Activated CD4-positive, alpha-beta T cell treated with anti-CD3 and anti-CD28 coated beads, Interleukin-2, amount 50 U/mL, for 1 hour (primary cell): ENCODE measurements at regions not wholly inside any gene's neighbourhood (a gene's known extent, or its start where the extent isn't known, plus 50 kb on each side); places are given as distances from the start of the nearest gene placed in this dataset.
"Not testable (repeated sequence)": the region's sequence is repeated elsewhere in the genome, so short reads cannot be mapped to it uniquely, and the experiment has no call there.

ENCODE experiments used
- DNase-seq: peaks from one replicate; pipeline ENCODE4 v3.0.0-alpha.2; 2020

DNA sequence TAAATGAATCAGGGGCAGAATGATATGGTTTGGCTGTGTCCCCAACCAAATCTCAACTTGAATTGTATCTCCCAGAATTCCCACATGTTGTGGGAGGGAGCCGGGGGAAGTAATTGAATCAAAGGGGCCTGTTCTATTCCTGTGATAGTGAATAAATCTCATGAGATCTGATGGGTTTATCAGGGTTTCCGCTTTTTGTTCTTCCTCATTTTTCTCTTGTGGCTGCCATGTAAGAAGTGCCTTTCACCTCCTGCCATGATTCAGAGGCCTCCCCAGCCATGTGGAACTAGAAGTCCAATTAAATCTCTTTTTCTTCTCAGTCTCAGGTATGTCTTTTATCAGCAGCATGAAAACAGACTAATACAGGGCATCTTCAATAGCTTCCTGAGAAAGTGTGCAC is 107.0 kb downstream of the OTUD1 start:
- DNase-seq: not testable (repeated sequence)

DNA sequence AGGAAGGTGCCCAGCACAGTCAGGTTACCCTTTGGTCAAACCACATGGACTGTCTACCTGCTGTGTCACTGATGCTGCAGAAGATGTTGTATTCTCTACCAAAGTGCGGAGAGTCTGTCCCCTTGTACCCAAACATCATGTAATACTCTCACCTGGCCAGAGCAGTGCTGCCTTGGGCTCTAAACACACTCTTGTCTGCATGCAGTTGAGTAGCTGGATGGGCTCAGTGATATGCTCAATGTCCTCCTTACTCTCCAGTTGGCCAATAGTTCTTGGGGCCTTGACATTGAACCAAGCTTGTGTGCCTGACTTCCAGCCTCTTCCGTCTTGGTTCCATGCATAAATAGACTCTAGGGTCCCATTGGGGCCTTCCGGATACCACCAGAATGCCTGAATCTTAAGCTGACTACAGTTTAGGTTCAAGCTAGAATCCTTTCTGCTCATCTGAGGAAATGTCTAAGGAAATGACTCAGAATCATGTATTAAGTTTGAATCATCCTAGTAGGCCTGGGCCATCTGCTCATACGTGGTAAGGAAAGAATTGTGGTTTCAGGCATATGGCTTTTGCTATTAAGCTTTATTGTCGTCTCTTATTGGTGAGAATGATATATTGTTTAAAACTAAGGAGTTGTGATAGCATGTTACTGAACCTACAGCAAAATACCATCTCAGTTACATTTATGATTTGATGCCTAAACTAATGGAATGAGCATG is 118.0 kb downstream of the OTUD1 start:
- DNase-seq: no peak

GRCh38 chr10:23557777-23558176 is 118.9 kb downstream of the OTUD1 start:
- DNase-seq: no peak

GRCh38 chr10:23558361-23558799 is 119.5 kb downstream of the OTUD1 start:
- DNase-seq: no peak

DNA sequence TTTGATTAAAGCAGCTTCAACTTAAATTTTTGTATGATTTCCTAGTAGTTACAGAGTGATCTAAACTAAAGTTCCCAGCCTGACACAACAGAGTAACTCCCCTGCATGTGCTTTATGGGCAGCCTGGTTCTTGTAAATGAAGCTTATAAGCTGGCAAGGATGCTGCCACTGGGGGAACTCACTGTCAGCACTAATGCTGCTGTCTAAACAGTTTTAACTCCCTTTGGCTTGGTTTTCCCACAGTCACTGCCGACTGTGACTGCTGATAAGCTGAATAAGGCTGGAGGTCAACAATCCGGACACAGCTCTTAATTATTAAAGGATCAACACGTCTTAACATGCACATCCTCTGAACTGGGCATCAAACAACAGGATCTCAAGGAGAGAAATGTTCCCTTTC is 130.1 kb downstream of the OTUD1 start:
- no peak for DNase-seq

DNA sequence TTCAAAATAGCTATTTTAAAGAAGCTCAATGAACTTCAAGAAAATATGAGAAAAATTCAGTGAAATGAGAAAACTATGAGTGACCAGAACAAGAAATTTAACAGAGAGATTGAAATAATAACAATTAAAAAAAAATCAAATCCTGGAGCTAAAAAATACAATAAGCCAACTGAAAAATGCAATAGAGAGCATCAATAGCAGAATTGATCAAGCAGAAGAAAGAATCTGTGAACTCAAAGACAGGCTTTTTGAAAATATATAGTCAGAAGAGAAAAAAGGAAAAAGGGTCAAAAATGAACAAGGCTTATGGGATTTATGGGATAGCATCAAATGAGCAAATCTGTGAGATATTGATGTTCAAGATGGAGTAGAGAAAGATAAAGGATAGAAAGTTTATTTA is 133.0 kb downstream of the OTUD1 start:
- DNase-seq: no peak

GRCh38 chr10:23581906-23582450 is 143.1 kb downstream of the OTUD1 start:
- DNase-seq: no peak

- no peak for DNase-seq
Observed at GRCh38 chr10:23584396-23584795, 145.5 kb downstream of the OTUD1 start.

GRCh38 chr10:23585186-23585585 is 146.3 kb downstream of the OTUD1 start:
- no peak for DNase-seq

GRCh38 chr10:23585666-23586065 is 146.8 kb downstream of the OTUD1 start:
- no peak for DNase-seq

- not testable (repeated sequence) for DNase-seq
Observed at GRCh38 chr10:23595278-23595677, 156.4 kb downstream of the OTUD1 start.

DNA sequence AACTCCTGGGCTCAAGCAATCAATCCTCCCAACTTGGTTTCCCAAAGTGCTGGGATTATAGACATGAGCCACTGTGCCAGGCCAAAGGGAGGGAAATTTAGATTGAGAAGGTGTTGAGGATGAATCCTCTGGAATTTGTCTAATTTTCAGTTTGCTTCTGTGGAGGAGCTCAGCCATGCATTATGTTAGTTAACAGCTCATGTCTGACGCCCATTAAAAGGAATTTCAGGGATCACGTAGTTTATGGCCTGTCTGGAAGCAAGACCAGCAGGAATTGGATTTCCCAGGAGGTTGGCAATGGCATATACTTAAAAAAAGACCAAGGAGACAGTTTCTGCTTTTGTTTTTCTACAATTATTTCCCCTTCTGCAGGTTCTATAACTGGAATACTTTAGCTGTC is 165.7 kb downstream of the OTUD1 start:
- no peak for DNase-seq

DNA sequence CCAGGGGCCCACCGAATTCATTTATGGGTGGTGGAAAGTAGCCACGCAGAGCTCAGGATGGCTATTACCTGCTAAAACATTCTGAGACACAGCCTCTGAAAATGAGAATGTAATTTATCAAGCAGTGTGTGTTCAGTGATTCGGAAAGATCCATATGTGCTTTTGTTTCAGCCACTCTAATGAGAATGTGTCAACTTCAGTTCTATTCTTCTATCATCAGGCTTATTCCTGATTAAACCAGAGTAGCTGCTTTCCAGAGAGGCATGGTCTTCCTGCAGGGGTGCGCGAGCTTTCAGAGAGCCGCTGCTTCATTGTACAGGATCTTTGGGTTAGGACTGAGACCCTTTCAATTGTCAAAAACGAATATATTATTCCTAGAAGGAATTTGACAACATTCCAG is 167.6 kb downstream of the OTUD1 start:
- DNase-seq: no peak

DNA sequence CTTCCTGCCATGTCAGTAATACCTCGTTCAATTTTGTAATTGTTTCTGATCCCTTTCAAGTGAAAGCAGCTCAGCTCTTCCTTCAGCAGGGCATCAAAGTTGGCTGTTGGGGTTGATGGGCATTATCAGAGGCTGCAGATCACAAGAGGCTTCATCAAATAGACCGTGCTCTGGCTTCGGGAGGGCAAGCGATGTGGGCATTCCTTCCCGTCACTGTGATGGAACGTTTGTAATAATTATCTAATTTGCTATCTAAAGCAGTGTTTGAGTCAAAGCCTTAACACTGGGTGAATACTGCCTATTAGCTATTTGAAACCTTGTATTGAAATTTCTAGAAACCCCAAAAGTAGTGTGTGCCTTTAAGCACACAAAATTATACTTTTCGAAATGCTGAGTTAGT is 170.1 kb downstream of the OTUD1 start:
- no peak for DNase-seq

GRCh38 chr10:23610626-23611307 is 171.9 kb downstream of the OTUD1 start:
- no peak for DNase-seq

- no peak for DNase-seq
Observed at GRCh38 chr10:23611308-23612029, 172.6 kb downstream of the OTUD1 start.

GRCh38 chr10:23613900-23614299 is 175.0 kb downstream of the OTUD1 start:
- no peak for DNase-seq

DNA sequence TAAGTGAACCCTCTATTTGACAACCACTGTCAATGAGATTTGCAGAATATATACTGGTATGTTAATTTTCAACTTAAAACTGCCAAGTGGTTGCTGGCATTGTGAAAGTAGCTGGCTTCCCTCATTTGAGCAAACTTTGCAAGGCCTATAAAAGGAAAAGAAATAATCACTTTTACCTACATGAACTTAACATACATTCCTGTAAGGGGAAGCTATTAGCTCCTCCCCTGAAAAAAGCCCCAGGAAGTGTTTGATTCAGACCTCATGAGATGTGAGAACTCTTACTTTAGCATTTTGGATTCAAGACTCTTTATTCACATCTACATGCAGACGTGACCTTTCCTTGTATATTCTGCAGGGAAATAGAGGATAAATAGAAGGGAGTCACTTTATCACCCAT is 175.6 kb downstream of the OTUD1 start:
- no peak for DNase-seq

- DNase-seq: no peak
Observed at GRCh38 chr10:23630376-23630775, 191.5 kb downstream of the OTUD1 start.

GRCh38 chr10:23630885-23631284 is 192.0 kb downstream of the OTUD1 start:
- DNase-seq: no peak

- no peak for DNase-seq
Observed at GRCh38 chr10:23643111-23643780, 204.4 kb downstream of the OTUD1 start.

GRCh38 chr10:23648618-23649017 is 209.7 kb downstream of the OTUD1 start:
- DNase-seq: no peak

- no peak for DNase-seq
Observed at GRCh38 chr10:23656735-23657134, 217.9 kb downstream of the OTUD1 start.
